ENCODE measurements at regions not wholly inside any gene's neighbourhood (a gene's known extent, or its start where the extent isn't known, plus 50 kb on each side); places are given as distances from the start of the nearest gene placed in this dataset.

DNA sequence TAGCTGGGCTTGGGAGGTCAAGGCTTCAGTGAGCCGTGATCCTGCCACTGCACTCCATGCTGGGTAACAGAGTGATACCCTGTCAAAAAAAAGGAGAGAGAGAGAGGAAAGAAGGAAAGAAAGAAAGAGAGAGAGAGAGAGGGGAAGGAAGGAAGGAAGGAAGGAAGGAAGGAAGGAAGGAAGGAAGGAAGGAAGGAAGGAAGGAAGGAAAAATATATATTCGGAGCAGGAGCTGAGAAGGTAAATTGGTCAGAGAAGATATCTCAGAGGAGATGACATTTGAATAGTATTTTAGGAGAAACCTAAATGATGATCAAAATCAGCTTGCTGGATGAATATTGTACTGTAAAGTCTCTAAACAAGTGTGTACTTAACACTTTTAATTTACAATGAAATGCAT is 633.1 kb downstream of the ZPLD1 start:
- DNase-seq (no peak), ATAC-seq (ENCODE audit: insufficient read depth, low read depth) (no peak)
- H3K79me2 ChIP-seq (ENCODE audit: insufficient read depth, low read length), result no peaks in the 10 kb centered on the region
- H3K27ac ChIP-seq (ENCODE audit: low read length), result no peak overlapping the region
- no peak for TF ChIP-seq EZH2 (IDR thresholded peaks at IDR 0.05; ENCODE audit: borderline replicate concordance, low read depth, low read length, severe bottlenecking)
- TF ChIP-seq, protein P1, sequence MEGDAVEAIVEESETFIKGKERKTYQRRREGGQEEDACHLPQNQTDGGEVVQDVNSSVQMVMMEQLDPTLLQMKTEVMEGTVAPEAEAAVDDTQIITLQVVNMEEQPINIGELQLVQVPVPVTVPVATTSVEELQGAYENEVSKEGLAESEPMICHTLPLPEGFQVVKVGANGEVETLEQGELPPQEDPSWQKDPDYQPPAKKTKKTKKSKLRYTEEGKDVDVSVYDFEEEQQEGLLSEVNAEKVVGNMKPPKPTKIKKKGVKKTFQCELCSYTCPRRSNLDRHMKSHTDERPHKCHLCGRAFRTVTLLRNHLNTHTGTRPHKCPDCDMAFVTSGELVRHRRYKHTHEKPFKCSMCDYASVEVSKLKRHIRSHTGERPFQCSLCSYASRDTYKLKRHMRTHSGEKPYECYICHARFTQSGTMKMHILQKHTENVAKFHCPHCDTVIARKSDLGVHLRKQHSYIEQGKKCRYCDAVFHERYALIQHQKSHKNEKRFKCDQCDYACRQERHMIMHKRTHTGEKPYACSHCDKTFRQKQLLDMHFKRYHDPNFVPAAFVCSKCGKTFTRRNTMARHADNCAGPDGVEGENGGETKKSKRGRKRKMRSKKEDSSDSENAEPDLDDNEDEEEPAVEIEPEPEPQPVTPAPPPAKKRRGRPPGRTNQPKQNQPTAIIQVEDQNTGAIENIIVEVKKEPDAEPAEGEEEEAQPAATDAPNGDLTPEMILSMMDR (IDR thresholded peaks at IDR 0.05; ENCODE audit: borderline replicate concordance, extremely low read depth, low read length, poor library complexity, severe bottlenecking), result no peak
- H3K9me3 ChIP-seq (ENCODE audit: insufficient read depth, low read length, severe bottlenecking), result no peaks in the 10 kb centered on the region
- H3K4me1 ChIP-seq (ENCODE audit: insufficient read depth, low read length), result no peaks in the 10 kb centered on the region
- H3K4me3 ChIP-seq (ENCODE audit: low read depth in 1 of 2, low read length in 2 of 2), result no peak overlapping the region
- H3K4me2 ChIP-seq (ENCODE audit: insufficient read depth, low read length), result no peak overlapping the region
- no peak overlapping the region for H3K9ac ChIP-seq (ENCODE audit: low read depth, low read length)
- no peaks in the 10 kb centered on the region for H4K20me1 ChIP-seq (ENCODE audit: insufficient read depth, low read length)
- no peaks in the 10 kb centered on the region for H3K36me3 ChIP-seq (ENCODE audit: insufficient read depth, low read length)
- H2AFZ ChIP-seq (ENCODE audit: low read depth, low read length), result no peak overlapping the region
- no peaks in the 10 kb centered on the region for H3K27me3 ChIP-seq (ENCODE audit: insufficient read depth, low read length, poor library complexity)

DNA sequence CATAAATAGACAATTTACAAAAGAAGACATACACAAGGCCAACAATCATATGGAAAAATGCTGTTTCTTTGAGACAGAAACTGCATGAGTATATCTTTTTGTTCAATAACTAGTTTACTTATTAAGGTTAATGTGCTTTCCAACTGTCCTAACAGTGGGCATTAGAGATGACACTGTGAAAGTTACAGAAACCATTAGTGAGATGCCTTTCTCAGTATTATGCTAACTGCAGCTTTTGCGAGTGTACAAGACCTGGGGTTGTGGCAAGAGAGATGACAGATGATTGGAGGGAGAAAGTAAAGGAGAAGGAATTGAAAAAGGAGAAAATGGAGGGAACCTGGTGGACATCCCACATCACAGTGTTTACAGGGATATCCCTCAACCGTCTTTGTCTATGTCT is 640.5 kb downstream of the ZPLD1 start:
- no peak overlapping the region for H3K4me2 ChIP-seq (ENCODE audit: insufficient read depth, low read length)
- H3K27ac ChIP-seq (ENCODE audit: low read length), result no peak overlapping the region
- no peaks in the 10 kb centered on the region for H3K79me2 ChIP-seq (ENCODE audit: insufficient read depth, low read length)
- H3K27me3 ChIP-seq (ENCODE audit: insufficient read depth, low read length, poor library complexity), result no peaks in the 10 kb centered on the region
- H4K20me1 ChIP-seq (ENCODE audit: insufficient read depth, low read length), result no peaks in the 10 kb centered on the region
- DNase-seq, result no peak
- no peaks in the 10 kb centered on the region for H3K4me1 ChIP-seq (ENCODE audit: insufficient read depth, low read length)
- no peaks in the 10 kb centered on the region for H3K36me3 ChIP-seq (ENCODE audit: insufficient read depth, low read length)
- no peak overlapping the region; the same call in 1 of the 2 replicates for H2AFZ ChIP-seq (ENCODE audit: low read depth, low read length)
- no peak for TF ChIP-seq EZH2 (IDR thresholded peaks at IDR 0.05; ENCODE audit: borderline replicate concordance, low read depth, low read length, severe bottlenecking)
- TF ChIP-seq, protein P1 (IDR thresholded peaks at IDR 0.05; ENCODE audit: borderline replicate concordance, extremely low read depth, low read length, poor library complexity, severe bottlenecking), result no peak
- H3K9me3 ChIP-seq (ENCODE audit: insufficient read depth, low read length, severe bottlenecking), result no peaks in the 10 kb centered on the region
- no peak for ATAC-seq (ENCODE audit: insufficient read depth, low read depth)
- H3K4me3 ChIP-seq (ENCODE audit: low read depth in 1 of 2, low read length in 2 of 2), result no peak overlapping the region
- no peak overlapping the region for H3K9ac ChIP-seq (ENCODE audit: low read depth, low read length)

GRCh38 chr3:103077910-103078309 is 643.1 kb downstream of the ZPLD1 start:
- no peak for ATAC-seq (ENCODE audit: insufficient read depth, low read depth)
- Histone ChIP-seq H3K9me3 (ENCODE audit: insufficient read depth, low read length, severe bottlenecking) (no peaks in the 10 kb centered on the region), H2AFZ (ENCODE audit: low read depth, low read length) (no peak overlapping the region), H3K27ac (ENCODE audit: low read length) (no peak overlapping the region), H3K4me2 (ENCODE audit: insufficient read depth, low read length) (no peak overlapping the region), H3K79me2 (ENCODE audit: insufficient read depth, low read length) (no peaks in the 10 kb centered on the region), H3K36me3 (ENCODE audit: insufficient read depth, low read length) (no peaks in the 10 kb centered on the region), H3K4me1 (ENCODE audit: insufficient read depth, low read length) (no peaks in the 10 kb centered on the region), H3K9ac (ENCODE audit: low read depth, low read length) (no peak overlapping the region), H3K4me3 (ENCODE audit: low read depth in 1 of 2, low read length in 2 of 2) (no peak overlapping the region), H3K27me3 (ENCODE audit: insufficient read depth, low read length, poor library complexity) (no peaks in the 10 kb centered on the region), H4K20me1 (ENCODE audit: insufficient read depth, low read length) (no peaks in the 10 kb centered on the region)
- TF ChIP-seq EZH2 (IDR thresholded peaks at IDR 0.05; ENCODE audit: borderline replicate concordance, low read depth, low read length, severe bottlenecking), result no peak
- TF ChIP-seq, protein P1 (IDR thresholded peaks at IDR 0.05; ENCODE audit: borderline replicate concordance, extremely low read depth, low read length, poor library complexity, severe bottlenecking), result no peak
- DNase-seq, result no peak

DNA sequence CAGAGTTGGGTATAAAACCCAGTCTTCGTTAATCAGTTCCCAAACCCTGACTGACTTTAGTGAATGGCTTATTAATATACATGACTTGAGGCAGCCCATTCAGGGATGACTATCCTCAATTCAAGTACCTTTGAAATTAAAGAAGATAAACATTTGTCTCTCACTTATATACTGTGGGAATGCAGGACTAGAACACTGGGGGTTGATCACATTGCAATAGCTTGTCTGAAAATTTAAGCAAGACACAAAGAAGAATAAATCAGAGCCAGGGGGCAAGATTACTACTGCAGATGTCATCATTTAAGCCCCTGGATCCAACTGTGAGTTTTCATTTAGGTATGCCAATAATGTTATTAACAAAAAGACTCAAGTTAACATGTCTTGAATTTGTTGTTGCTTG is 647.7 kb downstream of the ZPLD1 start:
- DNase-seq (no peak), ATAC-seq (ENCODE audit: insufficient read depth, low read depth) (no peak)
- H3K9me3 ChIP-seq (ENCODE audit: insufficient read depth, low read length, severe bottlenecking), result no peaks in the 10 kb centered on the region
- TF ChIP-seq EZH2 (IDR thresholded peaks at IDR 0.05; ENCODE audit: borderline replicate concordance, low read depth, low read length, severe bottlenecking), result no peak
- TF ChIP-seq, protein P1 (IDR thresholded peaks at IDR 0.05; ENCODE audit: borderline replicate concordance, extremely low read depth, low read length, poor library complexity, severe bottlenecking), result no peak
- no peak overlapping the region for H3K9ac ChIP-seq (ENCODE audit: low read depth, low read length)
- H4K20me1 ChIP-seq (ENCODE audit: insufficient read depth, low read length), result no peaks in the 10 kb centered on the region
- no peak overlapping the region for H3K27ac ChIP-seq (ENCODE audit: low read length)
- no peak overlapping the region for H3K4me3 ChIP-seq (ENCODE audit: low read depth in 1 of 2, low read length in 2 of 2)
- no peak overlapping the region for H3K4me2 ChIP-seq (ENCODE audit: insufficient read depth, low read length)
- H2AFZ ChIP-seq (ENCODE audit: low read depth, low read length), result no peak overlapping the region
- no peaks in the 10 kb centered on the region for H3K79me2 ChIP-seq (ENCODE audit: insufficient read depth, low read length)
- H3K27me3 ChIP-seq (ENCODE audit: insufficient read depth, low read length, poor library complexity), result no peaks in the 10 kb centered on the region
- H3K36me3 ChIP-seq (ENCODE audit: insufficient read depth, low read length), result no peaks in the 10 kb centered on the region
- H3K4me1 ChIP-seq (ENCODE audit: insufficient read depth, low read length), result no peaks in the 10 kb centered on the region
